Osteocyte (in vitro differentiated cells): ENCODE measurements at regions not wholly inside any gene's neighbourhood (a gene's known extent, or its start where the extent isn't known, plus 50 kb on each side); places are given as distances from the start of the nearest gene placed in this dataset.

ENCODE experiments used
- DNase-seq: peaks from one replicate; pipeline ENCODE4 v3.0.0; 2021; ENCODE audit warnings: mixed read lengths; ENCODE audit not compliant: unreplicated experiment; ENCODE audit errors: extremely low spot score
- H3K27ac Mint-ChIP-seq: one replicate; pipeline ENCODE4 v1.8.0; 2021; ENCODE audit warnings: mild to moderate bottlenecking, mixed read lengths; ENCODE audit not compliant: unreplicated experiment
- H3K27me3 Mint-ChIP-seq: one replicate; pipeline ENCODE4 v1.8.0; 2021; ENCODE audit warnings: mixed read lengths; ENCODE audit not compliant: unreplicated experiment
- H3K36me3 Mint-ChIP-seq: one replicate; pipeline ENCODE4 v1.8.0; 2021; ENCODE audit warnings: mixed read lengths; ENCODE audit not compliant: unreplicated experiment
- H3K4me1 Mint-ChIP-seq: one replicate; pipeline ENCODE4 v1.8.0; 2021; ENCODE audit warnings: mixed read lengths; ENCODE audit not compliant: unreplicated experiment
- H3K4me3 Mint-ChIP-seq: one replicate; pipeline ENCODE4 v1.8.0; 2021; ENCODE audit warnings: mild to moderate bottlenecking, moderate library complexity, mixed read lengths; ENCODE audit not compliant: unreplicated experiment
- H3K9me3 Mint-ChIP-seq: one replicate; pipeline ENCODE4 v1.8.0; 2021; ENCODE audit warnings: mixed read lengths; ENCODE audit not compliant: unreplicated experiment
- TF ChIP-seq, protein P1 (sequence below): fragments of 200-600 bp; sonication (generic); IDR thresholded peaks from 2 replicates; pipeline ENCODE4 v1.5.0; 2021; ENCODE audit warnings: antibody characterized with exemption, mild to moderate bottlenecking, moderate library complexity

DNA sequence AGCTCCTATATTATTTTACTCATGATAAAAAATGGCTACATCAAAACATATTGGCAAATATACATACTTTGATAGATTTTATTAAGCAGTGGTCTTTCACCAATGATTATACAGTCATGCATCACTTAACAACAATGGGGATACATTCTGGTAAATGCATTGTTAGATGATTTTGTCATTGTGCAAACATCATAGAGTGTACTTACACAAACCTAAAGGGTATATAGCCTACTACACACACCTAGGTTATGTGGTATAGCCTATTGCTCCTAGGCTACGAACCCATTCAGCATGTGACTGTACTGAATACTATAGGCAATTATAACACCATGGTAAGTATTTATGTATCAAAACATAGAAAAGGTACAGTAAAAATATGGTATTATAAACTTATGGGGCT is 98.9 kb upstream of the IL6 start:
- Mint-ChIP-seq H3K27ac (no peak overlapping the region), H3K4me1 (peaks cover 45% of the 10 kb centered on the region), H3K36me3 (no peaks in the 10 kb centered on the region), H3K4me3 (no peak overlapping the region), H3K9me3 (no peaks in the 10 kb centered on the region), H3K27me3 (no peaks in the 10 kb centered on the region)
- no peak for DNase-seq
- TF ChIP-seq, protein P1, sequence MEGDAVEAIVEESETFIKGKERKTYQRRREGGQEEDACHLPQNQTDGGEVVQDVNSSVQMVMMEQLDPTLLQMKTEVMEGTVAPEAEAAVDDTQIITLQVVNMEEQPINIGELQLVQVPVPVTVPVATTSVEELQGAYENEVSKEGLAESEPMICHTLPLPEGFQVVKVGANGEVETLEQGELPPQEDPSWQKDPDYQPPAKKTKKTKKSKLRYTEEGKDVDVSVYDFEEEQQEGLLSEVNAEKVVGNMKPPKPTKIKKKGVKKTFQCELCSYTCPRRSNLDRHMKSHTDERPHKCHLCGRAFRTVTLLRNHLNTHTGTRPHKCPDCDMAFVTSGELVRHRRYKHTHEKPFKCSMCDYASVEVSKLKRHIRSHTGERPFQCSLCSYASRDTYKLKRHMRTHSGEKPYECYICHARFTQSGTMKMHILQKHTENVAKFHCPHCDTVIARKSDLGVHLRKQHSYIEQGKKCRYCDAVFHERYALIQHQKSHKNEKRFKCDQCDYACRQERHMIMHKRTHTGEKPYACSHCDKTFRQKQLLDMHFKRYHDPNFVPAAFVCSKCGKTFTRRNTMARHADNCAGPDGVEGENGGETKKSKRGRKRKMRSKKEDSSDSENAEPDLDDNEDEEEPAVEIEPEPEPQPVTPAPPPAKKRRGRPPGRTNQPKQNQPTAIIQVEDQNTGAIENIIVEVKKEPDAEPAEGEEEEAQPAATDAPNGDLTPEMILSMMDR: no peak

DNA sequence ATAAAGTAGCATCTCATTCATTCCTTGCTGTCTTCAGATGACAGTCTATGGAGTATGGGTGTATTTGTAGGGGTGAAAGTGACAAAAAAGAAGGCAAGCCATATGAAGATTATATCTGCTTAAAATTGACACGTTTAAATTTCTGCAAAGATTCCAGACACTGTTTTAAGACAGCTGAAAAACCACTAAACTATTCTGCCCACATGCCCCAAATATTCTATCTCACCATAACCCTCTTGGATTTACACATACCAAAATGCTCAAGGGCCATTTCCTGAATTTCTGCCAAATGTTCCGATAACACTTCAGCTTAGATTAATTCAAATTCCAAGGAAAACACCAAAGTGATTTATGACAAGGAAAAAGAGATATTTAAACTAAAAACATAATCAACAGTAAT is 99.9 kb upstream of the IL6 start:
- Mint-ChIP-seq H3K27me3 (no peaks in the 10 kb centered on the region), H3K4me3 (no peak overlapping the region), H3K36me3 (no peaks in the 10 kb centered on the region), H3K27ac (peak overlapping the region; percentile 59), H3K4me1 (peaks cover 35% of the 10 kb centered on the region), H3K9me3 (peaks cover 5% of the 10 kb centered on the region)
- TF ChIP-seq, protein P1: no peak
- DNase-seq: no peak

DNA sequence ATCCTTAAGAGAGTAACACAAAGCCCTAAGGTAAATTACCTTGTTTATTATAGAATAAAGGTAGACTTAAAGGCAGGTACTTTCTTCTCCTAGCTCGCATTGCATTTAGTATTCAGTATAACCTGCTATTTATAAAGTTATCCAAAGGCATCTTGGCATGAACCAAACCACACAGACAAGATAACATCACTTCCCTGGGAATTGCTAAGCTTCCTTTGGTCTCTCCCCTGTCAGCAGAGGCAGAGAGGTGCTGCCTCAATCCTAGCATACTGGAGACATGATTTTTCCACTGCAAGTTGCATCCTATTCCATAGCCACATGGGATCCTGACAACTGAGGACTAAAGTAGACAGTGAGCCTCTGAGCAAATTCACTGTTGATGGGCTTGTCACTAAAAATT is 101.7 kb upstream of the IL6 start:
- Mint-ChIP-seq H3K4me3 (no peak overlapping the region), H3K4me1 (peaks cover 27% of the 10 kb centered on the region), H3K9me3 (peaks cover 15% of the 10 kb centered on the region), H3K27ac (no peak overlapping the region), H3K36me3 (no peaks in the 10 kb centered on the region), H3K27me3 (no peaks in the 10 kb centered on the region)
- no peak for DNase-seq
- TF ChIP-seq, protein P1: no peak

DNA sequence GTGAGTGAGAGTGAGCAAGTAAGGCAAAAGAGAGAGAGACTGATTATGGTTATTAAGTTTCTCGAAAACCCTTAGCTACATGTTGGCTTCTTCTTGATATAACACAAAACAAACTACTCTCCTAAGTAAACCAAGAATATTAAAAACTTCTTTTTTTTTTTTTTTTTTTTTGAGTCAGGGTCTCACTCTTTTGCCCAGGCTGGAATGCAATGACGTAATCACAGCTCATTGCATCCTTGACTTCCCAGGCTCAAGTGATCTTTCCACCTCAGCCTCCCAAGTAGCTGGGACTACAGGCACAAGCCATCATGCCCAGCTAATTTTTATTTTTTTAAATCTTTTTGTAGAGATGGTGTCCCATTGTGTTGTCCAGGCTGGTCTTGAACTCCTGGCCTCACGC is 102.2 kb upstream of the IL6 start:
- Mint-ChIP-seq H3K9me3 (peaks cover 15% of the 10 kb centered on the region), H3K4me3 (no peak overlapping the region), H3K36me3 (peaks cover under 1% of the 10 kb centered on the region), H3K4me1 (peaks cover 27% of the 10 kb centered on the region), H3K27ac (no peak overlapping the region), H3K27me3 (no peaks in the 10 kb centered on the region)
- DNase-seq: no peak
- TF ChIP-seq, protein P1: no peak

DNA sequence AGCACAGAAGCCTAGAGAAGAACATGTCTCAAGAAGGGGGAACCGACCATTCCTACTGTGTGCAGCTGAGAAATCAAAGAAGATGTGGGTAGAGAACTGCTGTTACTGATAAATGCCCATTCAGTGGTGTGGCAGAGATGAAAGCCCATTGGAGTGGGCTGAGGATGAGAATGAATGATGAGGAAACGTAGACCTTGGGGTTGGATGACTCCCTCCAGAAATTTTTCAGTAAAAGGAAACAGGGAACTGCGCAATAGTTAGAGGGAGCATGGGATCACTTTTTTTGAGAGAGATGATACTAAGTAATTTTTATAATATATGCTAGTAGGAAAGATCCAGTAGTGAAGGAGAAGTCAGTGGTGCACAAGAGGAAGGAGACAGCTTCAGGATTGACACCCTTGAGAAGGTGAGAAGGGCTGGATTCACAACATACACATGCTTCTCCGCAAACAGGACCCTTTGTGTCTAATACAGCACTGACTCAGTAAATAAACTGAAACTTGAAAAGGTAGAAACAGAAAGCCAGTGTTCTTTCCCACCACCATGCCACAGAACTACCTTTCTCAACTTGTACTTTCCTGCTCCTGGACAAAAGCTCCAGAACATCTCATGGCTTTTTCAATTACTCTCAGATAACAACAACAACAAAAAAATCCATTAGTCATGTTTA is 104.7 kb upstream of the IL6 start:
- TF ChIP-seq, protein P1: no peak
- no peak overlapping the region for H3K4me3 Mint-ChIP-seq
- peaks cover 34% of the 10 kb centered on the region for H3K9me3 Mint-ChIP-seq
- peaks cover 14% of the 10 kb centered on the region for H3K4me1 Mint-ChIP-seq
- no peak overlapping the region for H3K27ac Mint-ChIP-seq
- DNase-seq: no peak
- H3K36me3 Mint-ChIP-seq: peaks cover 9% of the 10 kb centered on the region
- no peaks in the 10 kb centered on the region for H3K27me3 Mint-ChIP-seq
